Osteocyte (in vitro differentiated cells): ENCODE measurements at regions not wholly inside any gene's neighbourhood (a gene's known extent, or its start where the extent isn't known, plus 50 kb on each side); places are given as distances from the start of the nearest gene placed in this dataset.

Source experiments
- DNase-seq: peaks from one replicate; pipeline ENCODE4 v3.0.0; 2021; ENCODE audit warnings: mixed read lengths; ENCODE audit not compliant: unreplicated experiment; ENCODE audit errors: extremely low spot score
- H3K27ac Mint-ChIP-seq: one replicate; pipeline ENCODE4 v1.8.0; 2021; ENCODE audit warnings: mild to moderate bottlenecking, mixed read lengths; ENCODE audit not compliant: unreplicated experiment
- H3K27me3 Mint-ChIP-seq: one replicate; pipeline ENCODE4 v1.8.0; 2021; ENCODE audit warnings: mixed read lengths; ENCODE audit not compliant: unreplicated experiment
- H3K36me3 Mint-ChIP-seq: one replicate; pipeline ENCODE4 v1.8.0; 2021; ENCODE audit warnings: mixed read lengths; ENCODE audit not compliant: unreplicated experiment
- H3K4me1 Mint-ChIP-seq: one replicate; pipeline ENCODE4 v1.8.0; 2021; ENCODE audit warnings: mixed read lengths; ENCODE audit not compliant: unreplicated experiment
- H3K4me3 Mint-ChIP-seq: one replicate; pipeline ENCODE4 v1.8.0; 2021; ENCODE audit warnings: mild to moderate bottlenecking, moderate library complexity, mixed read lengths; ENCODE audit not compliant: unreplicated experiment
- H3K9me3 Mint-ChIP-seq: one replicate; pipeline ENCODE4 v1.8.0; 2021; ENCODE audit warnings: mixed read lengths; ENCODE audit not compliant: unreplicated experiment
- TF ChIP-seq, protein P1 (sequence below): fragments of 200-600 bp; sonication (generic); IDR thresholded peaks from 2 replicates; pipeline ENCODE4 v1.5.0; 2021; ENCODE audit warnings: antibody characterized with exemption, mild to moderate bottlenecking, moderate library complexity

DNA sequence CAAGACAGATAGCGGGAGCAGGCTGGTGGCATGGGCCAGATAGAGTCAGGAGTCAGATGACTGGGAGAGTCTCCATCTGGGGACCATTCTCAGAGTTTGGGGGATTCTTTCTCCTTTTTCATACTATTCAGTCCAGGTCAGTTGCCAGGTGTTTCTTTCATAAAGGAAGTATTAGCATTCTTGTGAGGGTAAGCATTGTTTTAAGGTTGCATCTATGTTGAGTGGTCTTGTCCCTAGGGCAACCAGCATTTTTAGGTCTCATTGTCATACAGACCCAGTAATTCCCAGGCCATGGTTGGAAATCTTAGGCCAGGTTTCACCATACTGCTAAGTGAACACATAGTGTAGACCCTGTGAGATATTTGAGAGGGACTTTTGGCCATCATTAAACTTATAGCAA, 122.3 kb upstream of the POC5 start:
- TF ChIP-seq, protein P1, sequence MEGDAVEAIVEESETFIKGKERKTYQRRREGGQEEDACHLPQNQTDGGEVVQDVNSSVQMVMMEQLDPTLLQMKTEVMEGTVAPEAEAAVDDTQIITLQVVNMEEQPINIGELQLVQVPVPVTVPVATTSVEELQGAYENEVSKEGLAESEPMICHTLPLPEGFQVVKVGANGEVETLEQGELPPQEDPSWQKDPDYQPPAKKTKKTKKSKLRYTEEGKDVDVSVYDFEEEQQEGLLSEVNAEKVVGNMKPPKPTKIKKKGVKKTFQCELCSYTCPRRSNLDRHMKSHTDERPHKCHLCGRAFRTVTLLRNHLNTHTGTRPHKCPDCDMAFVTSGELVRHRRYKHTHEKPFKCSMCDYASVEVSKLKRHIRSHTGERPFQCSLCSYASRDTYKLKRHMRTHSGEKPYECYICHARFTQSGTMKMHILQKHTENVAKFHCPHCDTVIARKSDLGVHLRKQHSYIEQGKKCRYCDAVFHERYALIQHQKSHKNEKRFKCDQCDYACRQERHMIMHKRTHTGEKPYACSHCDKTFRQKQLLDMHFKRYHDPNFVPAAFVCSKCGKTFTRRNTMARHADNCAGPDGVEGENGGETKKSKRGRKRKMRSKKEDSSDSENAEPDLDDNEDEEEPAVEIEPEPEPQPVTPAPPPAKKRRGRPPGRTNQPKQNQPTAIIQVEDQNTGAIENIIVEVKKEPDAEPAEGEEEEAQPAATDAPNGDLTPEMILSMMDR, result no peak
- DNase-seq, result no peak
- Mint-ChIP-seq H3K27me3 (peaks cover 3% of the 10 kb centered on the region), H3K4me1 (no peaks in the 10 kb centered on the region), H3K27ac (no peak overlapping the region), H3K4me3 (no peak overlapping the region), H3K9me3 (no peaks in the 10 kb centered on the region), H3K36me3 (no peaks in the 10 kb centered on the region)

DNA sequence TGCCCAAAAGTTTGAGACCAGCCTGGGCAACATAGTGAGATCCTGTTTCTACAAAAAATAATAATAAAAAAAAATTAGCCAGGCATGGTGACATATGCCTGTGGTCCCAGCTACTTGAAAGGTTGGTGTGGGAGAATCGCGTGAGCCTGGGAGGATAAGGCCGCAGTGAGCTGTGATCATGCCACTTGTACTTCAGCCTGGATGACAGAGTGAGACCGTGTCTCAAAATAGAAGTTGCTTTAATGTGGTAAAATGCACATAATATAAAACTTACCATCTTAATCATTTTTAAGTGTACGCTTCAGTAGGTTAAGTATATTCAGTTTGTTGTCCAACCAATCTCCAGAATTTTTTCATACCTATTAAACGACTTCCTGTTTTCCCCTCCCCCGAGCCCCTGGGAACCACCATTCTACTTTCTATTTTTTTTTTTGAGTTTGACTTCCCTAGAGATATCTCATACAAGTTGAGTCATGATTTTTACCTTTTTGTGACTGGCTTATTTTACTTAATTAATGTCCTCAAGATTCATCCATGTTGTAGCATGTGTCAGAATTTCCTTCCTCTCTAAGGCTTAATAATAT, 120.1 kb upstream of the POC5 start:
- TF ChIP-seq, protein P1, result no peak
- no peak overlapping the region for H3K27ac Mint-ChIP-seq
- no peaks in the 10 kb centered on the region for H3K4me1 Mint-ChIP-seq
- peaks cover 5% of the 10 kb centered on the region for H3K27me3 Mint-ChIP-seq
- H3K9me3 Mint-ChIP-seq, result no peaks in the 10 kb centered on the region
- no peak overlapping the region for H3K4me3 Mint-ChIP-seq
- H3K36me3 Mint-ChIP-seq, result no peaks in the 10 kb centered on the region
- no peak for DNase-seq

DNA sequence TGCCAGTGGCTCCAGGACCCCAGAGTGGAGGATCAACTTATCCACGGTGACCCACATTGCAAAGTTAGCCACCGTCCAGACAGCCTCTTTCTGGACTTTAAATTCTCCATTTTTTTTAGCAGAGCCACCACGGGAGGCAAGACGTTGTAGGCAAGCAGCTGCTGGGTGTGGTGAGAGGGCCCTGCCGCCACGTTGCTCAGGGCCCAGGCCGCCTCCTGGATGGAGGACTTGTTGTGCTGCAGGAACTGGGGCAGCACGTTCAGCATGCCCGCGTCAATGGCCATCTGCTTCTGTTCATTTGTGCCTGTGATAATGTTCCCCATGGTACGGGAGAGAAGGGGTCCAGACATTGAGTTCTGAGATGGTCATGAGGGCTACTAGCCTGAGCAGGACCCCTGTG, 114.3 kb upstream of the POC5 start:
- H3K4me3 Mint-ChIP-seq, result no peak overlapping the region
- no peaks in the 10 kb centered on the region for H3K36me3 Mint-ChIP-seq
- peaks cover 11% of the 10 kb centered on the region for H3K27me3 Mint-ChIP-seq

DNA sequence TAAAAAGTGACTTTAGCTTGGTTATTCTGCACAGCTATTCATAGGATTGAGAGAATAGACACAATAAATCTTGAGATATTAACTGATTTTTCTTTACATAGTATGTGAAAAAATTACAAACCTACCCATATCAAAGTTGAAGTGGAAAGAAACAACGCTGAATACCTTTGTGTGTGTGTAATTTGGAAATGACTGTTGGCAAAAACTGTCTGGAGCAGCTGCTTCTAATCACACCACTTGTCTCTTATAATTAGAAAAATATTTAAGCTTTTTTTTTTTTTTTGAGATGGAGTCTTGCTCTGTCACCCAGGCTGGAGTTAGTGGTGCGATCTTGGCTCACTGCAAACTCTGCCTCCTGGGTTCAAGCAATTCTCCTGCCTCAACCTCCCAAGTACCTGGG, 110.8 kb upstream of the POC5 start:
- no peaks in the 10 kb centered on the region for H3K4me1 Mint-ChIP-seq
- H3K27me3 Mint-ChIP-seq, result peaks cover 5% of the 10 kb centered on the region
- no peak for DNase-seq
- TF ChIP-seq, protein P1, result no peak
- H3K27ac Mint-ChIP-seq, result no peak overlapping the region
- H3K36me3 Mint-ChIP-seq, result no peaks in the 10 kb centered on the region
- no peaks in the 10 kb centered on the region for H3K9me3 Mint-ChIP-seq
- H3K4me3 Mint-ChIP-seq, result no peak overlapping the region

More for the DNA sequence above, 114.3 kb upstream of the POC5 start:
- Mint-ChIP-seq H3K4me1 (no peaks in the 10 kb centered on the region), H3K27ac (no peak overlapping the region), H3K9me3 (no peaks in the 10 kb centered on the region)
- DNase-seq, result no peak
- TF ChIP-seq, protein P1, result no peak

DNA sequence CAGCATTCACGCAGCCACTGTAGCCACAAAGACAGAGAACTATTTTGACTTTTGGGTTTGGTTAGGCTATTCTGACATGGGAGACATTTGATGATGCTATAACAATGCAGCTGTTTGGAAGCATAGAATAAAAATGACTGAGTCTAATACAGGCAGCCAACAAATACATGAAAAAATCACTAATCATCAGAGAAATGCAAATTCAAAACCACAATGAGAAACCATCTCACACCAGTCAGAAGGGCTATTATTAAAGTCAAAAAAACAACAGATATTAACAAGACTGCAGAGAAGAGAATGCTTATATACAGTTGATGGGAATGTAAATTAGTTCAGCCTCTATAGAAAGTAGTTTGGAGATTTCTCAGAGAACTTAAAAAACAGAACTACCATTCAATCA, 107.1 kb upstream of the POC5 start:
- DNase-seq, result no peak
- H3K9me3 Mint-ChIP-seq, result no peaks in the 10 kb centered on the region
- TF ChIP-seq, protein P1, result no peak
- H3K27me3 Mint-ChIP-seq, result peaks cover 5% of the 10 kb centered on the region
- H3K27ac Mint-ChIP-seq, result no peak overlapping the region
- H3K4me3 Mint-ChIP-seq, result no peak overlapping the region
- H3K36me3 Mint-ChIP-seq, result no peaks in the 10 kb centered on the region
- H3K4me1 Mint-ChIP-seq, result no peaks in the 10 kb centered on the region
